ENCODE measurements at regions not wholly inside any gene's neighbourhood (a gene's known extent, or its start where the extent isn't known, plus 50 kb on each side); places are given as distances from the start of the nearest gene placed in this dataset.

- TF ChIP-seq, protein P1, sequence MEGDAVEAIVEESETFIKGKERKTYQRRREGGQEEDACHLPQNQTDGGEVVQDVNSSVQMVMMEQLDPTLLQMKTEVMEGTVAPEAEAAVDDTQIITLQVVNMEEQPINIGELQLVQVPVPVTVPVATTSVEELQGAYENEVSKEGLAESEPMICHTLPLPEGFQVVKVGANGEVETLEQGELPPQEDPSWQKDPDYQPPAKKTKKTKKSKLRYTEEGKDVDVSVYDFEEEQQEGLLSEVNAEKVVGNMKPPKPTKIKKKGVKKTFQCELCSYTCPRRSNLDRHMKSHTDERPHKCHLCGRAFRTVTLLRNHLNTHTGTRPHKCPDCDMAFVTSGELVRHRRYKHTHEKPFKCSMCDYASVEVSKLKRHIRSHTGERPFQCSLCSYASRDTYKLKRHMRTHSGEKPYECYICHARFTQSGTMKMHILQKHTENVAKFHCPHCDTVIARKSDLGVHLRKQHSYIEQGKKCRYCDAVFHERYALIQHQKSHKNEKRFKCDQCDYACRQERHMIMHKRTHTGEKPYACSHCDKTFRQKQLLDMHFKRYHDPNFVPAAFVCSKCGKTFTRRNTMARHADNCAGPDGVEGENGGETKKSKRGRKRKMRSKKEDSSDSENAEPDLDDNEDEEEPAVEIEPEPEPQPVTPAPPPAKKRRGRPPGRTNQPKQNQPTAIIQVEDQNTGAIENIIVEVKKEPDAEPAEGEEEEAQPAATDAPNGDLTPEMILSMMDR (IDR thresholded peaks at IDR 0.05 in 2 of 3, conservative IDR thresholded peaks at IDR 0.05 in 1 of 3; ENCODE audit: control insufficient read depth in 2 of 3, extremely low read depth in 1 of 3, insufficient read depth in 1 of 3, low read depth in 3 of 3, low read length in 3 of 3) = no peak
- TF ChIP-seq MYB (IDR thresholded peaks at IDR 0.05; ENCODE audit: borderline replicate concordance, low read depth, low read length) = no peak
- no peak for TF ChIP-seq E2F8 (IDR thresholded peaks at IDR 0.05; ENCODE audit: low read depth, partially characterized antibody)
- no peak for TF ChIP-seq ZNF687 (IDR thresholded peaks at IDR 0.05)
- no peak for TF ChIP-seq LARP7 (IDR thresholded peaks at IDR 0.05)
- no peak for TF ChIP-seq EZH2 (IDR thresholded peaks at IDR 0.05; ENCODE audit: borderline replicate concordance, control insufficient read depth, low read depth, low read length)
These were observed 128.7 kb upstream of the MID1 start for GRCh38 chrX:10749113-10749512.
